HepG2 (cell line): ENCODE measurements at regions not wholly inside any gene's neighbourhood (a gene's known extent, or its start where the extent isn't known, plus 50 kb on each side); places are given as distances from the start of the nearest gene placed in this dataset.

Experiments
- CREB1 ChIP-seq, 2 experiments: fragments of 450-650 bp in 1 of 2; IDR thresholded peaks; 2 replicates each; pipeline ENCODE4 v1.6.1; 2016 to 2017; ENCODE audit warnings: control low read depth in 1 of 2, mild to moderate bottlenecking in 1 of 2, missing compliant biosample characterization in 1 of 2, missing genetic modification characterization in 1 of 2
- EP300 ChIP-seq, 3 experiments: sonication (generic) in 1 of 3; formaldehyde crosslinking in 1 of 3; IDR thresholded peaks; 2 replicates each; pipeline versions ENCODE4 v1.5.1 to v1.6.1; 2011 to 2020; ENCODE audit warnings: low read depth in 2 of 3, low read length in 2 of 3, borderline replicate concordance in 1 of 3, improper control_type of control experiment in 1 of 3, mild to moderate bottlenecking in 1 of 3, missing genetic modification reagents in 1 of 3, moderate library complexity in 1 of 3
- MAFK ChIP-seq, 2 experiments: IDR thresholded peaks in 1 of 2; conservative IDR thresholded peaks in 1 of 2; 2 replicates each; pipeline ENCODE4 v1.6.1; 2011; ENCODE audit warnings: improper control_type of control experiment in 2 of 2, low read length in 2 of 2
- POLR2AphosphoS5 ChIP-seq: IDR thresholded peaks from 2 replicates; pipeline ENCODE4 v1.6.1; 2012; ENCODE audit warnings: low read depth, low read length
- TF ChIP-seq, protein P1 (sequence below): IDR thresholded peaks from 2 replicates; pipeline ENCODE4 v1.6.1; 2016; ENCODE audit warnings: mild to moderate bottlenecking
- TF ChIP-seq, protein P2 (sequence below): sonication (generic); formaldehyde crosslinking; IDR thresholded peaks from 2 replicates; pipeline ENCODE4 v1.5.0; 2020; ENCODE audit warnings: mild to moderate bottlenecking, missing genetic modification reagents, moderate library complexity

DNA sequence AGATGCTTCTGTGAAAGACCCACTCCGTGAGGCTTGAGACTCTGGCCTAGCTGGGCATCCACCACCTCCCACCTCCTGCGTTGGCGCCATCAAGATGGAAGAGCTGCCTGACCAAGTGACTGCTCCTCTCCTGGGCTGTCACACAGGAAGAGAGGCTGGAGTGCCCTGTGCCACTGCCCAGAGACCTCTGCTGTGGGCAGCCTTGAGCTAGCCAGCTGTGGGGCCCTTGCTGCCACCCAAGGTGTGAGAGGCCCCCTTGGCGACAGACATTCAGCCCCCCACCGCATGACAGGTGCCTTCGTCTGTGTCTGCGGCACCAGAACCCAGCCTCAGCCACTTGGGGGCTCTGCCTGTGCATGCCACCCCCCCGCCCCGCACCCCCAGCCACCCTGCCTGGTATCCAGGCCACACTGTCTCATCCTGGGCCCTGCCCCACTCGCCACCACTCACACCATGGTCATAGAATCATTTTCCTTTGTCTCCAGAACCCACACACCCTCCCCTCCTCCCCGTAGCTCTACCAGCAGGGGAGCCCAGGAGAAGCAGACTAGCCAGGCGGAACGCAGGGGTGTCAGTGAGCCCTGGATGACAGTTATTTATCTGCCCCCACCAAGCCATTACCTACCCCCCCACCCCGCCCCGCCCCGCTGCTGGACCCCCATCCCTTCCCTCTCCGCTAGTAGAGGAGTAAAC is 120.9 kb upstream of the LHX1 start:
- TF ChIP-seq, protein P1, sequence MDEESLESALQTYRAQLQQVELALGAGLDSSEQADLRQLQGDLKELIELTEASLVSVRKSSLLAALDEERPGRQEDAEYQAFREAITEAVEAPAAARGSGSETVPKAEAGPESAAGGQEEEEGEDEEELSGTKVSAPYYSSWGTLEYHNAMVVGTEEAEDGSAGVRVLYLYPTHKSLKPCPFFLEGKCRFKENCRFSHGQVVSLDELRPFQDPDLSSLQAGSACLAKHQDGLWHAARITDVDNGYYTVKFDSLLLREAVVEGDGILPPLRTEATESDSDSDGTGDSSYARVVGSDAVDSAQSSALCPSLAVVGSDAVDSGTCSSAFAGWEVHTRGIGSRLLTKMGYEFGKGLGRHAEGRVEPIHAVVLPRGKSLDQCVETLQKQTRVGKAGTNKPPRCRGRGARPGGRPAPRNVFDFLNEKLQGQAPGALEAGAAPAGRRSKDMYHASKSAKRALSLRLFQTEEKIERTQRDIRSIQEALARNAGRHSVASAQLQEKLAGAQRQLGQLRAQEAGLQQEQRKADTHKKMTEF (CRISPR knock-in tag) = no peak
- TF ChIP-seq, protein P2, sequence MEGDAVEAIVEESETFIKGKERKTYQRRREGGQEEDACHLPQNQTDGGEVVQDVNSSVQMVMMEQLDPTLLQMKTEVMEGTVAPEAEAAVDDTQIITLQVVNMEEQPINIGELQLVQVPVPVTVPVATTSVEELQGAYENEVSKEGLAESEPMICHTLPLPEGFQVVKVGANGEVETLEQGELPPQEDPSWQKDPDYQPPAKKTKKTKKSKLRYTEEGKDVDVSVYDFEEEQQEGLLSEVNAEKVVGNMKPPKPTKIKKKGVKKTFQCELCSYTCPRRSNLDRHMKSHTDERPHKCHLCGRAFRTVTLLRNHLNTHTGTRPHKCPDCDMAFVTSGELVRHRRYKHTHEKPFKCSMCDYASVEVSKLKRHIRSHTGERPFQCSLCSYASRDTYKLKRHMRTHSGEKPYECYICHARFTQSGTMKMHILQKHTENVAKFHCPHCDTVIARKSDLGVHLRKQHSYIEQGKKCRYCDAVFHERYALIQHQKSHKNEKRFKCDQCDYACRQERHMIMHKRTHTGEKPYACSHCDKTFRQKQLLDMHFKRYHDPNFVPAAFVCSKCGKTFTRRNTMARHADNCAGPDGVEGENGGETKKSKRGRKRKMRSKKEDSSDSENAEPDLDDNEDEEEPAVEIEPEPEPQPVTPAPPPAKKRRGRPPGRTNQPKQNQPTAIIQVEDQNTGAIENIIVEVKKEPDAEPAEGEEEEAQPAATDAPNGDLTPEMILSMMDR (CRISPR knock-in tag) = no peak
- TF ChIP-seq CREB1 (IDR thresholded peaks at IDR 0.05) (no peak), CREB1 (CRISPR knock-in tag; IDR thresholded peaks at IDR 0.05) (no peak), MAFK (conservative IDR thresholded peaks at IDR 0.05 in 1 of 2, IDR thresholded peaks at IDR 0.05 in 1 of 2; ENCODE audit: low read length in 2 of 2) (no peak), EP300 (IDR thresholded peaks at IDR 0.05; ENCODE audit: low read depth in 2 of 2, low read length in 2 of 2) (no peak), EP300 (CRISPR knock-in tag; IDR thresholded peaks at IDR 0.05; ENCODE audit: borderline replicate concordance) (no peak), POLR2AphosphoS5 (no peak)
